HG02973 (cell line): ENCODE measurements at regions not wholly inside any gene's neighbourhood (a gene's known extent, or its start where the extent isn't known, plus 50 kb on each side); places are given as distances from the start of the nearest gene placed in this dataset.

Experiments used
- ATAC-seq: cut with Tn5 transposase; IDR thresholded peaks from one replicate; pipeline ENCODE4 v1.9.1; 2021; ENCODE audit warnings: moderate library complexity; ENCODE audit not compliant: unreplicated experiment

DNA sequence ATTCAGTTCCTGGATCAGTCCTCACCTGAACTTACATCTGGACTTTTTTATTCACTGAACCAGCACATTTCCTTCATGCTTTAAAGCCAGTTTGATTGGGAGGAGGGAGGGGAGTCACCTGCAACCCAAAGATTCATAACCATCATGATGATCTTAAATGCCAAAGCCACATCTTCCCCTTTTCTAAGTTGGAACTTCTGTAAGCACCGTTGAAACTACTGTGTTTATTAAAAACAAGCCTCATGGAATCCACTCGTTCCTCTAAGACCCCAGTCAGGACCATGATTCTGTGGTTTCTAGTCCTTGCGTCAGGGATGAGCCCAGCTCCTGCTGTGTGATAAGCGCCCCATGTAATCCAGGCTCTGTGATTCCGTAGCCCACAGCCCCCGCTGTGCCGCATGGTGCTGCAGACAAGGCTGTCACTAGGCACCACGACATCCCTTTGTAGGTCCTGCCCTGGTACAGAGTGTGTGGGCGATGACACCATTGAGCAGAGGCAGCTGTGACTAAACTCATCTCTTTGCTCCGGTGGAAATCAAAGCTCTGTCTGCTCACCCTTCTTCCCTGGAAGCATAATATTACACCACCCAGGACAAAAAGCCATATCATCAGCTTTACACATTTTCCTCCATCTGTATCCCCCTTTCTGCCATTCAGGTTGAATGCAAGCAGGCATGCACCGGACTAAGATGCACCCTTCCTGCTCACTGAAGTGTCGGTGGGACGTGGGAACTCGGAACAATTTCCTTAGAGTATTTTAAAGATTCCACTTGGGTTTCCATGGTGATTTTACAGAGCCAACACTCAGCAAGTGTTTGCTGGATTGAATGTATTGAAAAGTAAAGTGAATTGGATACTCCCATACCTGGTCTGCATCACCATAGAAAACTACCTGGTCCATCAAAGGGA is 132.0 kb upstream of the FSTL4 start:
- no peak for ATAC-seq

- ATAC-seq = no peak
Observed at GRCh38 chr5:133742431-133742988, 130.2 kb upstream of the FSTL4 start.

GRCh38 chr5:133741818-133742355 is 129.5 kb upstream of the FSTL4 start:
- no peak for ATAC-seq

DNA sequence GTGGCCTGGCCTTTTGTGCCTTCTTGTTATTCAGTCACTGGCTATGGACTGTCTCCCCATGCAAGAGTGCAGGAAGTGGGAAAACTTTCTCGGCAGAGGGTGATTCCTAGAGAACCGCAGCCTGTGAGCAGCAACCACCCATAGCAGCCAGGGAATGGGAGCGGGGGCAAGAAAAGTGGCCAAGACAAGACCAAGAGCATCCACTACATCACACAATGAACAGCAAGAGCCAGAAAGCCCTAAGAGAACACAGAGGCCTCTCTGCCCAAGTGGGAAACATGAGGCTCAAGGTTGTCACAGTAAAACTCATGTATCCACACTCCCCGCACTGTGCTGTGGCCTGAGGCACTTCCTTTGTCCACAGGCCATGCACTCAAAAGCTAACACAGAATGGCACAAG is 129.1 kb upstream of the FSTL4 start:
- ATAC-seq = no peak

GRCh38 chr5:133739181-133739780 is 126.9 kb upstream of the FSTL4 start:
- ATAC-seq = no peak

DNA sequence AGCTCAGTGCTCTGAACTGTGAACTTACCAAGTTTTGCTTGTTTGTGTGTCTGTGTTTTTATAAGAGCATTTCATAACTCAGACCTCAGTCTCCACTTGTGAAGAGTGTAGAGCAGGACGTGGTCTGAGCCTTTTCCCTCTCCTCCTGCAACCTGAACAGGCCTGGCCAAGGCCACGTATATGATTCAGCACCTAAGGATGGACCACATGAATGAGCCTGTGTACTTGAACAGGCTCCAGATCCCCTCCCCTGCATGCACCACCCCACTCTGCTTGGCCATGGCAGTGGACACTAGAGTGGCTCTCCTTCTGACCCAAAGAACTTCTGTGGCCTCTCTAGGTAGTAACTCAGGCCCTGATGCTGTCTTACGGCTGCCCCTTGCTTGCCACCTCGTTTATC is 125.9 kb upstream of the FSTL4 start:
- ATAC-seq = no peak

DNA sequence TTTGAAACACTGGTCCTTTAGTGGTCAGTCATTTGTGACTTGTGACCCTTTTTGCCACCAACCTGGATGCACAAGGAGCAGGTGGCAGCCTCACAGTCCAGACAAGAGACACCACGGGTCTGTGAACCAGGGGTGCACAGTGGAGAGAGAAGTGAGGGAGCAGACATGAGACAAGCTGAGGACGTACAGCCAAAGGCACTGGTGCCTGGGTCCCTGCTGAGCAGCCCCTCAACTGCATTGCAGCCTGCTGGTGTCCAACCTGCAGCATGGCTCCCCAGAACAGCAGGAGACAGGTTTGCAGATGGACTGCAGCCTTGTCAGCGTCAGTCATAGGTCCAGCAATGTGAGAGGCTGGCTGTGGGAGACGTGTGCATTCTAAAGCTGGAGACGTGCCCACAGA is 124.2 kb upstream of the FSTL4 start:
- no peak for ATAC-seq

GRCh38 chr5:133735346-133735745 is 123.0 kb upstream of the FSTL4 start:
- no peak for ATAC-seq

- no peak for ATAC-seq
Observed at GRCh38 chr5:133734916-133735315, 122.6 kb upstream of the FSTL4 start.

GRCh38 chr5:133732536-133732935 is 120.2 kb upstream of the FSTL4 start:
- no peak for ATAC-seq

GRCh38 chr5:133731951-133732350 is 119.6 kb upstream of the FSTL4 start:
- no peak for ATAC-seq

DNA sequence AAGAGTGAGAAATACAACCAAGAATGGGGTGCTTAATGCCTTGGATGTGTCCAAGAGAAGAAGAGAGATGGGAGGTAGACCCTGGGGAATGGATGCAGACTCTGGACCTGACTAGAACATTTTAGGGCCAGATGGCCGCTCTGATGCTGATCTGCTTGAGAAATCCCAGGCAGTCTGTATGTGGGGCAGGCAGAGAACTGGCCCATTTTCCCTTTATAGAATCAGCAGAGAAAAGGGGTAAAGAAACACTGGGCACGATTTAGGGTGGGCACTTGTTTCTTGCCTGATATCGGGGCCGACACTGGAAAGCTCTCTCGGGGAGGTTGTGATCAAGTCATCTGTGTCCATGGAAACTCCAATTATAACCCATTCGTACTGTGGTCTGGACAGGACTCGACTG is 118.5 kb upstream of the FSTL4 start:
- no peak for ATAC-seq

DNA sequence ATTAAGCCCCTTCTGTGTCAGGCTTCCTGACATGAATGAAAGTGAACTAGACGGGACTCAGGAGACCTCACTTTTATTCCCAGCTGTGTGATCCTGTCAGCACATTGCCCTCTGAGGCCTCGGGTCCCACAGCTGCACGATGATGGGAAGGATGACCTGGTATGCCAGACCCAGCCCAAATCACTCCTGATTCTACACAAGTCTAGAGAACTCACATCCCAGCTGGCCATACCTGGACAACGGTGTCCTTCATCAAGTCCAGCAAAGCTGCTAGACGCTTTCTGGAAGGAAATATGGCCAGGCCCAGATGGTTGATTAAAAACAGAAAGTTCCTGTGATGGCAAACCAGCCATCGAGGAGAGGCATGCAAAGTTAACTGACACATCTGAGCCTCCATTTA is 118.0 kb upstream of the FSTL4 start:
- no peak for ATAC-seq

- ATAC-seq = no peak
Observed at GRCh38 chr5:133729800-133730199, 117.5 kb upstream of the FSTL4 start.

DNA sequence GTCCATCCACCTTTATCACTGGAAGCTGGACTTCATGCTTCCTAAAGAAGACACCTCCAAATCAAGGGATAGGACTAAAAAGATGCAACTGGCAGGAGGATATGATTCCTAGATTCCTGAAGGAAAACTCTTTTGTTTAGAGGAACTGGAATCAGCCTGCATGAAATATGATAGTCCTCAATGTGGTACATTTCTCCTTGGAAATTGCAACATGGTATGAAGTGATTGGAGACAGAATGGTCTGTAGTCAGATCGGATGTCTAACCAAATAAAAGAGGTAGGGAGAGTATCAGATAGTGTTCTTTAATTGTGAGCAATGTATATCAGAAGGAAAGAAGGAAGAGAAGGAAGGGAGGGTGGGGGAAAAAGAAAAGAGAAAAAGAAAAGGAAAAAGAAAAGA is 116.1 kb upstream of the FSTL4 start:
- ATAC-seq = no peak

GRCh38 chr5:133727636-133728035 is 115.3 kb upstream of the FSTL4 start:
- no peak for ATAC-seq

- no peak for ATAC-seq
Observed at GRCh38 chr5:133723651-133724366, 111.5 kb upstream of the FSTL4 start.

GRCh38 chr5:133723126-133723525 is 110.8 kb upstream of the FSTL4 start:
- no peak for ATAC-seq

GRCh38 chr5:133721365-133721764 is 109.0 kb upstream of the FSTL4 start:
- no peak for ATAC-seq

DNA sequence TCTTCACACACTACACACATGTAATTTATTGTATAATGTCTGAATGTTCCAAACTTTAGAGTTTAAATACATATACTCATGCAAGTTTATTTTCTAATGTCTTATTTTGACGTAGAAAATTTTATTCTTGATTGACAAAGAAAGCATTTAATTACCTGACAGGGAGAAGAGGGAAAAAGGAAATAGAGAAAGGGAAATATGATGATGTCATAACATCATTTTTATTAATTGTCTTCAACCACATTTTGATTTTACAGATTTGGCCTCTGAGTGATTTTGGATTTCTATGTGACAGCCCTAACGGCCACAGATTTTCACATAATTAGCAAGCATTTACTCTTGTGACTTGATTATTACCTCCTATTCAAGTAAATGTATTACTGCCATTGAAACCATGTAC is 106.1 kb upstream of the FSTL4 start:
- no peak for ATAC-seq

DNA sequence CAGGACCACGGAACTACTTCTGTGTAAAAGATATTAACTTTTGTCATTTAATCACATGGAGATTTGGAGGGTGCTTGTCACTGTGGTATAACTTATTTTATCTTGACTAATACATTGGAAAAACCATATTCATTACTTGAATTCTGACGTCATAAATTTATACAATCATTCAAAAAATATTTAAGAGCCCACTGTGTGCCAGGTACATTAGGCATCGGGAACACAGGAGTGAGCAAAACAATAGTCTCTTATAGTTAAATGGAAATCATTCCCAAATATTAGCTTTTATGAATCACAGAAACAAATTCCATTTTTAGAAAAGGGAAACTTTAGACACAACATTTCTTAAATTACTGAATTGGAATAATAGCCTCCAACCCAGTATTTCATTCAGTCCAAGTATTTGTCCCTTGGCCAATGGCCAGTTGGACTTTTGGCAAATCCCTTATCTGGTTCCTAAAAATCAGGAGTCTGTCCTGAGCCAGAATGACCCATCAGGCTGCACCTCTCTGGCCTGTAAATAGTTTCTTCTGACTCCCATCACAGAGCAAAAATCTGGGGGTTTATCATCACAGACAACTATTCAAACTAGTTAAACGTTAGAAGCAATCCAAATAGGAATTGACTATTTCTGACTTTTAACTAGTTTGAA is 104.3 kb upstream of the FSTL4 start:
- ATAC-seq = no peak
